Large intestine (tissue), 3 donors: ENCODE measurements at regions not wholly inside any gene's neighbourhood (a gene's known extent, or its start where the extent isn't known, plus 50 kb on each side); places are given as distances from the start of the nearest gene placed in this dataset.
"Not testable (repeated sequence)": the region's sequence is repeated elsewhere in the genome, so short reads cannot be mapped to it uniquely, and the experiment has no call there.

Experiments
- DNase-seq, 2 donors: peaks; one replicate each; pipeline versions ENCODE4 v3.0.0 to v3.0.0-alpha.2; 2013
- H3K27ac ChIP-seq: one replicate; pipeline ENCODE4 v1.5.1; 2013; ENCODE audit warnings: low read length
- H3K27me3 ChIP-seq: 2 replicates; pipeline ENCODE4 v1.6.1; 2013; ENCODE audit warnings: low read length; ENCODE audit not compliant: control insufficient read depth, insufficient read depth
- H3K36me3 ChIP-seq: 2 replicates; pipeline ENCODE4 v1.6.1; 2013; ENCODE audit warnings: low read length; ENCODE audit not compliant: control insufficient read depth, insufficient read depth
- H3K4me1 ChIP-seq: one replicate; pipeline ENCODE4 v1.6.1; 2013; ENCODE audit warnings: low read length; ENCODE audit not compliant: control insufficient read depth, insufficient read depth
- H3K4me3 ChIP-seq: one replicate; pipeline ENCODE4 v1.5.1; 2013; ENCODE audit warnings: low read length
- H3K9me3 ChIP-seq: one replicate; pipeline ENCODE4 v1.6.1; 2013; ENCODE audit warnings: mild to moderate bottlenecking, low read depth, low read length, moderate library complexity; ENCODE audit not compliant: control insufficient read depth
- WGBS: methylation state at CpG from one replicate; pipeline ENCODE4 v1.1.5; 2013; ENCODE audit warnings: low lambda C conversion rate; ENCODE audit not compliant: insufficient coverage; 5-methylcytosine and 5-hydroxymethylcytosine counted together

GRCh38 chr17:83206819-83207588 lies 127.6 kb downstream of the METRNL start:
- no CpG with 5 or more reads among the region's 15 CpGs for WGBS
- not testable (repeated sequence) for H3K27ac ChIP-seq, H3K9me3 ChIP-seq, H3K4me3 ChIP-seq, H3K4me1 ChIP-seq, H3K27me3 ChIP-seq, DNase-seq, H3K36me3 ChIP-seq

- H3K9me3 ChIP-seq, H3K36me3 ChIP-seq, H3K4me1 ChIP-seq, H3K27ac ChIP-seq, DNase-seq, H3K27me3 ChIP-seq, H3K4me3 ChIP-seq: not testable (repeated sequence)
- WGBS, result no CpG with 5 or more reads among the region's 1 CpG
Measured at GRCh38 chr17:83247001-83247400, 167.6 kb downstream of the METRNL start.
